ENCODE measurements at regions not wholly inside any gene's neighbourhood (a gene's known extent, or its start where the extent isn't known, plus 50 kb on each side); places are given as distances from the start of the nearest gene placed in this dataset.

DNA sequence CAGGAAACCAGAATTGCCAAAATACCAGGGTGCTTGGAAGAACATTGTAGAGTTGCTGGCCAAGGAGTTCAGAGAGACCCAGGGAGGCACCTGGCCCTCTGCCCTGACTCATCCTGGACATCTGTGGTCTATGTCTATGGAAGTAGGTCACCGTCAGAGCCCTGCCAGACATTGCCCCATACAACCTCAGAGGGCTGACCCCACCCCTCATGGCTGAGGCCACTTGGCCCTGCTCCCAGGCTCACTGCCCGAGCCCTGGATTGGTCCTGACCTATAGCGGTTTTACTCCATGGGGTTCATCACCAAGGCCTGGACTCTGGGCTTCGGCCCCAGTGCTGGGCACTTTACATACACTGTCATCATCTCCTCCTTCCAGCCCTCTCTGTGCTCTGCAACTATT, 233.1 kb downstream of the PTPRU start:
- no peak for FAIRE-seq
- TF ChIP-seq CTCF (IDR thresholded peaks at IDR 0.05; ENCODE audit: insufficient read depth, missing control alignments), result no peak
- no peak for DNase-seq (ENCODE audit: insufficient read length, low spot score)

GRCh38 chr1:29467989-29468900, 231.9 kb downstream of the PTPRU start:
- no peak for TF ChIP-seq CTCF (IDR thresholded peaks at IDR 0.05; ENCODE audit: insufficient read depth, missing control alignments)
- no peak for DNase-seq (ENCODE audit: insufficient read length, low spot score)
- no peak for FAIRE-seq

DNA sequence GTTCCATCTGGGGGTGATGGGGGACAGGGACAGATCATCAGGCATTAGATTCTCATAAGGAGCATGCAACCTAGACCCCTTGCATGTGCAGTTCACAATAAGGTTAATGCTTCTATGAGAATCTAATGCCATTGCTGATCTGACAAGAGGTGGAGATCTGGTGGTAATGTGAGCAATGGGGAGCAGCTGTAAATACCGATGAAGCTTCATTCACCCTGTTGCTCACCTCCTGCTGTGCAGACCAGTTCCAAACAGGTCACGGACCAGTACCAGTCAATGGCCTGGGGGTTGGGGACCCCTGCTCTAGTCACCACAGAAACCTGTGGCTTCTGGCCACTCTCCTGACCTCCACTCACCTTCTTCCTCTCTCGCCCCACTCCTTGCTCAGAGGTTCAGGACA, 229.9 kb downstream of the PTPRU start:
- DNase-seq (ENCODE audit: insufficient read length, low spot score) (no peak), FAIRE-seq (no peak)
- no peak for TF ChIP-seq CTCF (IDR thresholded peaks at IDR 0.05; ENCODE audit: insufficient read depth, missing control alignments)

DNA sequence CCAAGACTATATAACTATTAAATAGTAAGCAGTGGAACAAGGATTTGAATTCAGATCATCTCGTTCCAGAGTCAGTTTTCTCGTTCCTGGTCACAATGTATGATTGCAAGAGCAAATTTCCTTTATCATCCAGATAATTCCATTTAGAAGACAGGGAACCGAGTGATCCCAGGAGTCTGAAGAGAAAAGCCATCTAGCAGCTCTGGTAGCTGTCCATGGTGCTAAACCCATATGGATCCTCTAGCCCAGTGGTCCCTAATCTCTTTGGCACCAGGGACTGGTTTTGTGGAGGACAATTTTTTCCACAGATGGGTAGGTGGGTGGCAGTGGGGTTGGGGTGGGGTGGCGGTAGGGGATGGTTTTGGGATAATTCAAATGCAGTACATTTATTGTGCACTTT, 229.4 kb downstream of the PTPRU start:
- FAIRE-seq (no peak), DNase-seq (ENCODE audit: insufficient read length, low spot score) (no peak)
- no peak for TF ChIP-seq CTCF (IDR thresholded peaks at IDR 0.05; ENCODE audit: insufficient read depth, missing control alignments)

GRCh38 chr1:29462096-29462495, 225.8 kb downstream of the PTPRU start:
- FAIRE-seq (no peak), DNase-seq (ENCODE audit: insufficient read length, low spot score) (no peak)
- TF ChIP-seq CTCF (IDR thresholded peaks at IDR 0.05; ENCODE audit: insufficient read depth, missing control alignments), result no peak

- no peak for TF ChIP-seq CTCF (IDR thresholded peaks at IDR 0.05; ENCODE audit: insufficient read depth, missing control alignments)
- no peak for FAIRE-seq
- DNase-seq (ENCODE audit: insufficient read length, low spot score), result no peak
These were observed 224.9 kb downstream of the PTPRU start for GRCh38 chr1:29461115-29461739.

- no peak for DNase-seq (ENCODE audit: insufficient read length, low spot score)
- TF ChIP-seq CTCF (IDR thresholded peaks at IDR 0.05; ENCODE audit: insufficient read depth, missing control alignments), result no peak
- FAIRE-seq, result no peak
These were observed 224.4 kb downstream of the PTPRU start for GRCh38 chr1:29460694-29461093.

Data from D721Med (cell line).